GM12872 (cell line): ENCODE measurements at regions not wholly inside any gene's neighbourhood (a gene's known extent, or its start where the extent isn't known, plus 50 kb on each side); places are given as distances from the start of the nearest gene placed in this dataset.

Source experiments
- TF ChIP-seq, protein P1 (sequence below): IDR thresholded peaks from 3 replicates; pipeline ENCODE4 v1.5.1; 2011; ENCODE audit warnings: low read depth, mild to moderate bottlenecking, low read length, moderate library complexity; ENCODE audit not compliant: insufficient read depth

DNA sequence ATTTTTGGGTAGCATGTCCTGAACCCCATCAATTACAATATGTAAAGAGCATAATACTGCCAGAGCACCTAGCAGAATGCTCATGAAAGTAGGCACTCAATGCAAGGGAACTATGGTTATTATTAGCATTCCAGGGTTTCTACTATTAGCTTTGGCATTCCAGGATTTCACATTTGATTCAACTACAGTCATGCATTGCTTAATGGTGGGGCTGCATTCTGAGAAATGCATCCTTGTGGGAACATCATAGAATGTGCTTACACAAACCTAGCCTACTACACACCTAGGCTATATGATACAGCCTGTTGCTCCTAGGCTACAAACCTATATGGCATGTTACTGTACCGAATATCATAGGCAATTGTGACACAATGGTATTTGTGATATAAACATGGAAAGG, 247.8 kb downstream of the CD83 start:
- TF ChIP-seq, protein P1, sequence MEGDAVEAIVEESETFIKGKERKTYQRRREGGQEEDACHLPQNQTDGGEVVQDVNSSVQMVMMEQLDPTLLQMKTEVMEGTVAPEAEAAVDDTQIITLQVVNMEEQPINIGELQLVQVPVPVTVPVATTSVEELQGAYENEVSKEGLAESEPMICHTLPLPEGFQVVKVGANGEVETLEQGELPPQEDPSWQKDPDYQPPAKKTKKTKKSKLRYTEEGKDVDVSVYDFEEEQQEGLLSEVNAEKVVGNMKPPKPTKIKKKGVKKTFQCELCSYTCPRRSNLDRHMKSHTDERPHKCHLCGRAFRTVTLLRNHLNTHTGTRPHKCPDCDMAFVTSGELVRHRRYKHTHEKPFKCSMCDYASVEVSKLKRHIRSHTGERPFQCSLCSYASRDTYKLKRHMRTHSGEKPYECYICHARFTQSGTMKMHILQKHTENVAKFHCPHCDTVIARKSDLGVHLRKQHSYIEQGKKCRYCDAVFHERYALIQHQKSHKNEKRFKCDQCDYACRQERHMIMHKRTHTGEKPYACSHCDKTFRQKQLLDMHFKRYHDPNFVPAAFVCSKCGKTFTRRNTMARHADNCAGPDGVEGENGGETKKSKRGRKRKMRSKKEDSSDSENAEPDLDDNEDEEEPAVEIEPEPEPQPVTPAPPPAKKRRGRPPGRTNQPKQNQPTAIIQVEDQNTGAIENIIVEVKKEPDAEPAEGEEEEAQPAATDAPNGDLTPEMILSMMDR = no peak

DNA sequence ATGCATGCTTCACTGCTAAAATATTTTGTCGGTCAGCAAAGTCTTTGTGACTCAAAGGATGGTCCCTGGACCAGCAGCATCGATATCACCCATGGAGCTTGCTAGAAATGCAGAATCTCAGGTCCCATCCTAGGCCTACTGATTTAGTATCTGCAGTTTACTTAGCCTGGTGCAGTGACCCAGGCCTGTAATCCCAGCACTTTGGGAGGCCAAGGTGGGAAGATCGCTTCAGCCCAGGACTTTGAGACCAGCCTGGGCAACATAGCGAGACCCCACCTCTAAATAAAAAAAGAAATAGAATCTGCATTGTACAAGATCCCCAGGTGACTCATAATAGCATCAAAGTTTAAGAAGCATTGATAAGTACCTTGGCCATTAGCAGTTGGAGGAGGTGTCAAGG, 248.7 kb downstream of the CD83 start:
- TF ChIP-seq, protein P1 = no peak

DNA sequence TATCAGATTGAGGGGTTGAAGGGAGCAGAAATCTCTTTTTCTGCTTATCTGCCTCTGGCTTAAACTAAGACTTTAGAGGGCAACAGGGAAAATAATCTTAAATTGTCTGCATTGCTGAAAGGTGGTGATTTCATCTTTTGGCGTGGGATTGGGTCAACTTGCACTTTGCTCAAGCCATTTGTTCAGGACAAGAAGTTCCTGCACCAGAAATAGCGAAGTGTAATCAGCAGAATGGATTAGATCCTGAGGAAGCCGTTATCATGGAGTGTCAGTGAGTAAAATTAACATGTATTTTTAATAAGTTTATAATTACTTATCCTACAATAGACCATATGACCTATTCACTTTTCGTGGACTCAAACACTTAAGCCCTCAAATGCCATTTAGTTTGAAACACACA, 249.3 kb downstream of the CD83 start:
- TF ChIP-seq, protein P1 = no peak

DNA sequence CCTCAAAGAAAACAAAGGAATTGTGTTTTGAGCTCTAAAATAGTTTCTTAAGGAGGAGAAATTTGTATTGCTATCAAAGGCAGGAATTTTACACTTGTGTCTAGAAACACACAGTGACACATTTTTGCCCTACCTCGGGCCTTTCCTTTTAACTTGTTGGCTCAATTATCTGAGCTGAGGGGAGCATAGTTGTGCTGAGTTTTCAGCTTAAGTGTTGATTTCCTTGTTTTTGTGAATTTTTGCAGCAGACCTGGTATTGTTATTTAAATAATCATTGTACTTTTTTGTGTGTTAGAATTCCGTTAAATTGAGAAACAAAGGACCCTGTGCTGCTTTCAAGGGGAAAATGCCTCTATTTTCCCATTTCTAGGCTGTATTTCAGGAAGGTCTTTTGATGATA, 249.7 kb downstream of the CD83 start:
- TF ChIP-seq, protein P1 = no peak

DNA sequence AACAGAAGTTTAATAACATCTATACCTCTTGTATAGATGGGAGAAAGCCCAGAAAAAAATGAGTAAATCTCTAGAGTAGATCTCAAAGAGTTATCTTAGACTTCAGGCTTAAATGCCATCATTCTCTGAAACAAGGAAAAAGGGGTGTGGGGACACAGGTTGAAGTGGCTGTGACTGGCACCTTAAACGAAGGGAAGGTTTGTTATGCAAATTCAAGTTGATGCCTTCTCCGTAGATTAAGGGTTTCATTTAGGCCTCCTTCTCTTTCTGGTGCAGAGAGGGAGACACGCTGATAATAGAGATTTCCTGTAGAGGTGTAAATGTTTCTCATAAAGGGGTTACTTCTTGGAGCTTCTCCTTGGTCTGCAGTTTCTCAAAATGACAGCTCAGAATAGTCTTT, 252.1 kb downstream of the CD83 start:
- TF ChIP-seq, protein P1 = no peak

DNA sequence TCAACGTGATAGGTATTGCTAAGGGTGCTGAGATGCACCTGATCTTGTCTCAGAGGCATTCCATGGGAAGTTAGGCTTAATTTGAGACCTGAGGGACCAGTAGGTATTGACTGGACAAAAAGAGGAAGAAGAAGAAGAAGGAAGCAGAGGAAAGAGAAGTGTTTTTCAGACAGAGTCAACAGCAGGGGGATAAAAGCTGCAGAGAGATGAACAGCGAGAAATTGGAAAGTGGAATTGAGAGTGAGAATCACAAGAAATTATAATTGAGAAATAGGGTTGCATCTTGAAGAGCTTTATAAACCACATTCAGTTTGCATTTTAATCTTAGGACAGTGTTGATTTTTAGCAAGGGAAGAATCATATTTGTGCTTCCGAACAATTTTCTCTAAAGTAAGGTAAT, 254.0 kb downstream of the CD83 start:
- TF ChIP-seq, protein P1 = no peak

DNA sequence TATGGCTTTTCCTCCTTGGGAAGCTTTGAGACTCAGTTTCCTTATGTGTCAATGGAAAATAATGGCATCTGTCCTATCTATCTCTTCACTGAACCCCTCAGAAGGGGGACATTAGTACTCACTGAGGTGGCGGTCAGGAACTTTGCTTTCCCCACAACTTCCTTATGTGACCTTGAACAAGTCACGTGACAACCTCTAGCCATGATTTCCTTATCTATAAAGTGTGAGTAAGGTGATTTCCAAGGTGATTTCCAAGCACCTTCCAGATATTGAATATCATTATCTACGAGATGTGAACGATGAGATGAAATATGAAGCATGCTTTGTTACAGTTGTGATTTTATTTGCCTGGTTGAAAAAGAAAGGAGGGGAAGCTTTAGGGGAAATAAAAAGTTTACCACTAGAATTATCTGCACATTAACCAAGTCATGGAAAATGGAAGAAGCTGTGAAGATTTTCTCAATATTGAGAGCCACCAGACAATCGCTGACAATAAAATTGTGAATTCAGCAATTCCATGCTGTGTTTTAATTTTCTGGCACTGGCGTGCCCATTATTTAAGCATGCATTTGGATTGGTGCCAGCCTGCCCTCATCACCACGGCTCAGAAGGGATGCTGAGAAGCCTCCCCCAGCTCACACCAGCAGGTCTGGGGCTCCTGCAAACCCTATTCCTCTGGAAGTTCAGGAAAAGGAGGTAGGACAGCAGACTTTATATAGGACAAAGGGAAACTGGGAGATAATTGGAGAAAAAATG, 255.3 kb downstream of the CD83 start:
- TF ChIP-seq, protein P1 = no peak
